K562 (cell line): ENCODE measurements at regions not wholly inside any gene's neighbourhood (a gene's known extent, or its start where the extent isn't known, plus 50 kb on each side); places are given as distances from the start of the nearest gene placed in this dataset.

Experiments used
- CREB1 ChIP-seq, 2 experiments: sonication (generic) in 1 of 2; formaldehyde crosslinking in 1 of 2; IDR thresholded peaks; 2 replicates each; pipeline versions ENCODE4 v1.6.1 to v1.8.0; 2012 to 2022; ENCODE audit warnings: inconsistent platforms in 1 of 2, mild to moderate bottlenecking in 1 of 2, missing genetic modification reagents in 1 of 2, moderate library complexity in 1 of 2
- TAF1 ChIP-seq: IDR thresholded peaks from 2 replicates; pipeline ENCODE4 v1.6.1; 2011; ENCODE audit warnings: mild to moderate bottlenecking, low read length, moderate library complexity; ENCODE audit not compliant: insufficient read depth, control insufficient read depth, severe bottlenecking; ENCODE audit errors: extremely low read depth
- TF ChIP-seq, protein P1 (sequence below): sonication (generic); formaldehyde crosslinking; IDR thresholded peaks from 2 replicates; pipeline ENCODE4 v1.4.0; 2020; ENCODE audit warnings: mild to moderate bottlenecking, missing genetic modification reagents
- TF ChIP-seq, protein P2 (sequence below), 3 experiments: IDR thresholded peaks in 2 of 3; conservative IDR thresholded peaks in 1 of 3; 2 replicates each; pipeline ENCODE4 v1.5.1; 2011 to 2012; ENCODE audit warnings: low read length in 3 of 3, mild to moderate bottlenecking in 3 of 3, control low read depth in 2 of 3, improper control_type of control experiment in 1 of 3, inconsistent platforms in 1 of 3, low read depth in 1 of 3, mixed read lengths in 1 of 3, moderate library complexity in 1 of 3; ENCODE audit not compliant: insufficient read depth in 2 of 3
- TF ChIP-seq, protein P3 (sequence below): fragments of 200-800 bp; sonication (Bioruptor generic); IDR thresholded peaks from 2 replicates; pipeline ENCODE4 v1.6.1; 2016; ENCODE audit warnings: missing genetic modification characterization, missing compliant biosample characterization

DNA sequence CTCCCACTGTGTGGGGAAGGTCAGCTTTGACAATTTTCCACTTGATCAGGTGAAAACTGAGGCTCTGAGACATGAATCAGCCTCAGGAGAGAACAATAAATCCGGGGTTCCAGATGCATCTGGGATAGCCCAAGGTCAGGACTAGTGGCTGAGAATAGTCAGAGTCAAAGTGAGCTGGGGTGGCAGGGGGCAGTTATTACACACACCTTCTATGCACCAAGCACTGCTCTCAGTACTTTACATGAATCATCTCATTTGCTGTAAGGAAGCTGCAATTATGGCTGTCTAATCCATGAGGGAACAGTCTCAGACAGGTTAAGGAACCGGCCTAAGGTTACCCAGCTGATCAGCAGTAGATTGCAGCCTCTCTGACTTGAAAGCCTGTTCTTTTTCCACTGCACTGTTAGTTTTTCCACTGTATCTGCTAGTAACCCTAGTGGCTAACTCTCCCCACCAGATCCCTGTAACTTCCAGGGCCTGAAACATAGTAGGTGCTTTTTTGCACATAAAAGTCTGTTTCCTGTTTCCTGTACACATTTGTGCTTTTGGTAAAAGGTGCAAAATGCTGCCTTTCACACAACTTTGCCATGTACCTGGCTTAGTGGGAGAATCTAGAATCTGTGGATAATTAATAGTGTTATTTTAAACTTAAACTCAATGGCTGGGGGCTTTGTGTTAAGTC, 125.9 kb downstream of the EMX2 start:
- TF ChIP-seq CREB1 (IDR thresholded peaks at IDR 0.05) (no peak), CREB1 (CRISPR knock-in tag; IDR thresholded peaks at IDR 0.05) (no peak), TAF1 (no peak)
- TF ChIP-seq, protein P1, sequence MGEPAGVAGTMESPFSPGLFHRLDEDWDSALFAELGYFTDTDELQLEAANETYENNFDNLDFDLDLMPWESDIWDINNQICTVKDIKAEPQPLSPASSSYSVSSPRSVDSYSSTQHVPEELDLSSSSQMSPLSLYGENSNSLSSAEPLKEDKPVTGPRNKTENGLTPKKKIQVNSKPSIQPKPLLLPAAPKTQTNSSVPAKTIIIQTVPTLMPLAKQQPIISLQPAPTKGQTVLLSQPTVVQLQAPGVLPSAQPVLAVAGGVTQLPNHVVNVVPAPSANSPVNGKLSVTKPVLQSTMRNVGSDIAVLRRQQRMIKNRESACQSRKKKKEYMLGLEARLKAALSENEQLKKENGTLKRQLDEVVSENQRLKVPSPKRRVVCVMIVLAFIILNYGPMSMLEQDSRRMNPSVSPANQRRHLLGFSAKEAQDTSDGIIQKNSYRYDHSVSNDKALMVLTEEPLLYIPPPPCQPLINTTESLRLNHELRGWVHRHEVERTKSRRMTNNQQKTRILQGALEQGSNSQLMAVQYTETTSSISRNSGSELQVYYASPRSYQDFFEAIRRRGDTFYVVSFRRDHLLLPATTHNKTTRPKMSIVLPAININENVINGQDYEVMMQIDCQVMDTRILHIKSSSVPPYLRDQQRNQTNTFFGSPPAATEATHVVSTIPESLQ = no peak
- TF ChIP-seq, protein P2, sequence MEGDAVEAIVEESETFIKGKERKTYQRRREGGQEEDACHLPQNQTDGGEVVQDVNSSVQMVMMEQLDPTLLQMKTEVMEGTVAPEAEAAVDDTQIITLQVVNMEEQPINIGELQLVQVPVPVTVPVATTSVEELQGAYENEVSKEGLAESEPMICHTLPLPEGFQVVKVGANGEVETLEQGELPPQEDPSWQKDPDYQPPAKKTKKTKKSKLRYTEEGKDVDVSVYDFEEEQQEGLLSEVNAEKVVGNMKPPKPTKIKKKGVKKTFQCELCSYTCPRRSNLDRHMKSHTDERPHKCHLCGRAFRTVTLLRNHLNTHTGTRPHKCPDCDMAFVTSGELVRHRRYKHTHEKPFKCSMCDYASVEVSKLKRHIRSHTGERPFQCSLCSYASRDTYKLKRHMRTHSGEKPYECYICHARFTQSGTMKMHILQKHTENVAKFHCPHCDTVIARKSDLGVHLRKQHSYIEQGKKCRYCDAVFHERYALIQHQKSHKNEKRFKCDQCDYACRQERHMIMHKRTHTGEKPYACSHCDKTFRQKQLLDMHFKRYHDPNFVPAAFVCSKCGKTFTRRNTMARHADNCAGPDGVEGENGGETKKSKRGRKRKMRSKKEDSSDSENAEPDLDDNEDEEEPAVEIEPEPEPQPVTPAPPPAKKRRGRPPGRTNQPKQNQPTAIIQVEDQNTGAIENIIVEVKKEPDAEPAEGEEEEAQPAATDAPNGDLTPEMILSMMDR (IDR thresholded peaks at IDR 0.05 in 2 of 3, conservative IDR thresholded peaks at IDR 0.05 in 1 of 3; ENCODE audit: insufficient read depth in 2 of 3, low read depth in 1 of 3, low read length in 3 of 3) = no peak
- TF ChIP-seq, protein P3, sequence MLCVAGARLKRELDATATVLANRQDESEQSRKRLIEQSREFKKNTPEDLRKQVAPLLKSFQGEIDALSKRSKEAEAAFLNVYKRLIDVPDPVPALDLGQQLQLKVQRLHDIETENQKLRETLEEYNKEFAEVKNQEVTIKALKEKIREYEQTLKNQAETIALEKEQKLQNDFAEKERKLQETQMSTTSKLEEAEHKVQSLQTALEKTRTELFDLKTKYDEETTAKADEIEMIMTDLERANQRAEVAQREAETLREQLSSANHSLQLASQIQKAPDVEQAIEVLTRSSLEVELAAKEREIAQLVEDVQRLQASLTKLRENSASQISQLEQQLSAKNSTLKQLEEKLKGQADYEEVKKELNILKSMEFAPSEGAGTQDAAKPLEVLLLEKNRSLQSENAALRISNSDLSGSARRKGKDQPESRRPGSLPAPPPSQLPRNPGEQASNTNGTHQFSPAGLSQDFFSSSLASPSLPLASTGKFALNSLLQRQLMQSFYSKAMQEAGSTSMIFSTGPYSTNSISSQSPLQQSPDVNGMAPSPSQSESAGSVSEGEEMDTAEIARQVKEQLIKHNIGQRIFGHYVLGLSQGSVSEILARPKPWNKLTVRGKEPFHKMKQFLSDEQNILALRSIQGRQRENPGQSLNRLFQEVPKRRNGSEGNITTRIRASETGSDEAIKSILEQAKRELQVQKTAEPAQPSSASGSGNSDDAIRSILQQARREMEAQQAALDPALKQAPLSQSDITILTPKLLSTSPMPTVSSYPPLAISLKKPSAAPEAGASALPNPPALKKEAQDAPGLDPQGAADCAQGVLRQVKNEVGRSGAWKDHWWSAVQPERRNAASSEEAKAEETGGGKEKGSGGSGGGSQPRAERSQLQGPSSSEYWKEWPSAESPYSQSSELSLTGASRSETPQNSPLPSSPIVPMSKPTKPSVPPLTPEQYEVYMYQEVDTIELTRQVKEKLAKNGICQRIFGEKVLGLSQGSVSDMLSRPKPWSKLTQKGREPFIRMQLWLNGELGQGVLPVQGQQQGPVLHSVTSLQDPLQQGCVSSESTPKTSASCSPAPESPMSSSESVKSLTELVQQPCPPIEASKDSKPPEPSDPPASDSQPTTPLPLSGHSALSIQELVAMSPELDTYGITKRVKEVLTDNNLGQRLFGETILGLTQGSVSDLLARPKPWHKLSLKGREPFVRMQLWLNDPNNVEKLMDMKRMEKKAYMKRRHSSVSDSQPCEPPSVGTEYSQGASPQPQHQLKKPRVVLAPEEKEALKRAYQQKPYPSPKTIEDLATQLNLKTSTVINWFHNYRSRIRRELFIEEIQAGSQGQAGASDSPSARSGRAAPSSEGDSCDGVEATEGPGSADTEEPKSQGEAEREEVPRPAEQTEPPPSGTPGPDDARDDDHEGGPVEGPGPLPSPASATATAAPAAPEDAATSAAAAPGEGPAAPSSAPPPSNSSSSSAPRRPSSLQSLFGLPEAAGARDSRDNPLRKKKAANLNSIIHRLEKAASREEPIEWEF (CRISPR knock-in tag) = no peak
